WTC11 (cell line): ENCODE measurements at regions not wholly inside any gene's neighbourhood (a gene's known extent, or its start where the extent isn't known, plus 50 kb on each side); places are given as distances from the start of the nearest gene placed in this dataset.

ENCODE experiments used
- ATAC-seq: fragments of 200-7000 bp; cut with Tn5 transposase; 2 replicates; pipeline ENCODE4 v1.10.0; 2021; ENCODE audit warnings: mild to moderate bottlenecking, moderate library complexity
- CTCF ChIA-PET: fragments of 300-600 bp; sonication (Branson Sonifier 250); formaldehyde crosslinking; loops from one replicate; lab custom pipeline; 2021; ENCODE audit warnings: antibody characterized with exemption; lab: Charles Lee
- POLR2A ChIA-PET: fragments of 350-600 bp; sonication (Branson Sonifier 250); formaldehyde crosslinking; loops from one replicate; lab custom pipeline; 2021; ENCODE audit warnings: antibody characterized with exemption; lab: Charles Lee
- DNase-seq: peaks from one replicate; pipeline ENCODE4 v3.0.0; 2021; ENCODE audit warnings: low spot score
- H3K27ac Mint-ChIP-seq: 2 replicates; pipeline ENCODE4 v1.8.0; 2021; ENCODE audit warnings: mixed read lengths
- H3K27me3 Mint-ChIP-seq: 2 replicates; pipeline ENCODE4 v1.8.0; 2021; ENCODE audit warnings: low read depth, mild to moderate bottlenecking, moderate library complexity, mixed read lengths
- H3K36me3 Mint-ChIP-seq: 2 replicates; pipeline ENCODE4 v1.8.0; 2021; ENCODE audit warnings: mixed read lengths
- H3K4me1 Mint-ChIP-seq: 2 replicates; pipeline ENCODE4 v1.8.0; 2022; ENCODE audit warnings: mixed read lengths
- H3K4me3 Mint-ChIP-seq: 2 replicates; pipeline ENCODE4 v1.8.0; 2021; ENCODE audit warnings: mild to moderate bottlenecking, moderate library complexity, mixed read lengths
- H3K9me3 Mint-ChIP-seq: 2 replicates; pipeline ENCODE4 v1.8.0; 2021; ENCODE audit warnings: mixed read lengths
- CREB1 ChIP-seq: sonication (generic); formaldehyde crosslinking; IDR thresholded peaks from 2 replicates; pipeline ENCODE4 v1.8.0; 2023; ENCODE audit warnings: mild to moderate bottlenecking, missing genetic modification reagents
- CTCF ChIP-seq: fragments of 200-600 bp; IDR thresholded peaks from 2 replicates; pipeline ENCODE4 v1.8.0; 2022; ENCODE audit warnings: antibody characterized with exemption
- E2F5 ChIP-seq: sonication (generic); formaldehyde crosslinking; IDR thresholded peaks from 2 replicates; pipeline ENCODE4 v1.8.1; 2022; ENCODE audit warnings: mild to moderate bottlenecking, moderate library complexity, missing genetic modification reagents
- ELF4 ChIP-seq: sonication (generic); formaldehyde crosslinking; IDR thresholded peaks from 2 replicates; pipeline ENCODE4 v1.8.1; 2022; ENCODE audit warnings: low read depth, mild to moderate bottlenecking, moderate library complexity, missing genetic modification reagents
- ERG ChIP-seq: fragments of 250-450 bp; sonication (Bioruptor Pico); IDR thresholded peaks from 2 replicates; pipeline ENCODE4 v1.8.0; 2021; ENCODE audit warnings: mild to moderate bottlenecking
- IRF1 ChIP-seq: sonication (generic); formaldehyde crosslinking; IDR thresholded peaks from 2 replicates; pipeline ENCODE4 v1.8.0; 2023; ENCODE audit warnings: missing genetic modification reagents
- IRF2 ChIP-seq: sonication (generic); formaldehyde crosslinking; IDR thresholded peaks from 2 replicates; pipeline ENCODE4 v1.8.0; 2022; ENCODE audit warnings: low read depth, missing genetic modification reagents, borderline replicate concordance
- JUN ChIP-seq: sonication (generic); formaldehyde crosslinking; IDR thresholded peaks from 2 replicates; pipeline ENCODE4 v1.8.0; 2023; ENCODE audit warnings: mild to moderate bottlenecking, missing genetic modification reagents
- MYBL2 ChIP-seq: sonication (generic); formaldehyde crosslinking; IDR thresholded peaks from 2 replicates; pipeline ENCODE4 v1.8.1; 2023; ENCODE audit warnings: mild to moderate bottlenecking, moderate library complexity, missing genetic modification reagents
- NFYB ChIP-seq: sonication (generic); formaldehyde crosslinking; conservative IDR thresholded peaks from 2 replicates; pipeline ENCODE4 v1.8.0; 2022; ENCODE audit warnings: low read depth, missing genetic modification reagents
- PREB ChIP-seq: sonication (generic); formaldehyde crosslinking; IDR thresholded peaks from 2 replicates; pipeline ENCODE4 v1.8.1; 2022; ENCODE audit warnings: mild to moderate bottlenecking, missing genetic modification reagents, moderate library complexity, borderline replicate concordance
- RORB ChIP-seq: fragments of 250-450 bp; sonication (Bioruptor Pico); IDR thresholded peaks from 2 replicates; pipeline ENCODE4 v1.9.0; 2021; ENCODE audit warnings: mild to moderate bottlenecking
- SMAD3 ChIP-seq: sonication (generic); formaldehyde crosslinking; IDR thresholded peaks from 2 replicates; pipeline ENCODE4 v1.8.0; 2022; ENCODE audit warnings: missing genetic modification reagents, mild to moderate bottlenecking, borderline replicate concordance
- TCF7 ChIP-seq: sonication (generic); formaldehyde crosslinking; IDR thresholded peaks from 2 replicates; pipeline ENCODE4 v1.8.0; 2022; ENCODE audit warnings: mild to moderate bottlenecking, low read depth, missing genetic modification reagents, moderate library complexity
- TEAD1 ChIP-seq: sonication (generic); formaldehyde crosslinking; IDR thresholded peaks from 2 replicates; pipeline ENCODE4 v1.8.0; 2022; ENCODE audit warnings: mild to moderate bottlenecking, missing genetic modification reagents
- TEAD4 ChIP-seq: sonication (generic); formaldehyde crosslinking; IDR thresholded peaks from 2 replicates; pipeline ENCODE4 v1.8.0; 2022; ENCODE audit warnings: mild to moderate bottlenecking, missing genetic modification reagents
- ZNF232 ChIP-seq: sonication (generic); formaldehyde crosslinking; IDR thresholded peaks from 2 replicates; pipeline ENCODE4 v1.8.0; 2022; ENCODE audit warnings: mild to moderate bottlenecking, missing genetic modification reagents
- ZNF317 ChIP-seq: sonication (generic); formaldehyde crosslinking; IDR thresholded peaks from 2 replicates; pipeline ENCODE4 v1.8.1; 2023; ENCODE audit warnings: low read depth, mild to moderate bottlenecking, moderate library complexity, missing genetic modification reagents, borderline replicate concordance
- ZNF425 ChIP-seq: fragments of 250-450 bp; sonication (Bioruptor Pico); conservative IDR thresholded peaks from 2 replicates; pipeline ENCODE4 v1.9.0; 2021; ENCODE audit warnings: mild to moderate bottlenecking
- ZNF532 ChIP-seq: fragments of 250-450 bp; sonication (Bioruptor Pico); IDR thresholded peaks from 2 replicates; pipeline ENCODE4 v1.9.0; 2021; ENCODE audit warnings: mild to moderate bottlenecking, borderline replicate concordance
- ZNF671 ChIP-seq: fragments of 250-450 bp; sonication (Bioruptor Pico); IDR thresholded peaks from 2 replicates; pipeline ENCODE4 v1.8.0; 2021; ENCODE audit warnings: mild to moderate bottlenecking

- Mint-ChIP-seq H3K27me3 (no peaks in the 10 kb centered on the region), H3K27ac (no peak overlapping the region), H3K36me3 (no peaks in the 10 kb centered on the region), H3K4me1 (peaks cover 9% of the 10 kb centered on the region)
- CTCF ChIA-PET = no interaction called here
- ATAC-seq = no peak
- POLR2A ChIA-PET = no interaction called here
- no peak for TF ChIP-seq MYBL2
- TF ChIP-seq TEAD1 (CRISPR knock-in tag) = no peak
- TF ChIP-seq ZNF232 = no peak
- TF ChIP-seq ZNF671 (CRISPR knock-in tag) = no peak
- TF ChIP-seq IRF2 (CRISPR knock-in tag) = no peak
- no peak for TF ChIP-seq TEAD4 (CRISPR knock-in tag)
- TF ChIP-seq ZNF425 (CRISPR knock-in tag) = no peak
- no peak for TF ChIP-seq PREB (CRISPR knock-in tag)
- no peak for TF ChIP-seq ZNF532 (CRISPR knock-in tag)
- TF ChIP-seq E2F5 = no peak
- no peak for TF ChIP-seq SMAD3 (CRISPR knock-in tag)
- no peak for TF ChIP-seq CTCF
- no peak for TF ChIP-seq IRF1 (CRISPR knock-in tag)
- TF ChIP-seq, all 79 proteins: peak for 0
- Mint-ChIP-seq H3K4me3 (no peak overlapping the region), H3K9me3 (no peaks in the 10 kb centered on the region)
- DNase-seq = no peak
These were observed 163.3 kb upstream of the ZEB2 start for GRCh38 chr2:144683107-144683753.

- no peak overlapping the region for H3K27ac Mint-ChIP-seq
- no peaks in the 10 kb centered on the region for H3K27me3 Mint-ChIP-seq
- ChIA-PET CTCF (no interaction called here), POLR2A (no interaction called here)
- no peaks in the 10 kb centered on the region for H3K36me3 Mint-ChIP-seq
- H3K4me3 Mint-ChIP-seq = no peak overlapping the region
- no peak for ATAC-seq
- DNase-seq = no peak
- H3K9me3 Mint-ChIP-seq = no peaks in the 10 kb centered on the region
- H3K4me1 Mint-ChIP-seq = peaks cover 9% of the 10 kb centered on the region
- TF ChIP-seq ZNF317 (CRISPR knock-in tag) = no peak
- no peak for TF ChIP-seq ZNF232
- TF ChIP-seq ELF4 = no peak
- TF ChIP-seq CREB1 (CRISPR knock-in tag) = no peak
- no peak for TF ChIP-seq ERG (CRISPR knock-in tag)
- no peak for TF ChIP-seq TCF7 (CRISPR knock-in tag)
- no peak for TF ChIP-seq RORB (CRISPR knock-in tag)
- no peak for TF ChIP-seq JUN (CRISPR knock-in tag)
- TF ChIP-seq MYBL2 = no peak
- TF ChIP-seq NFYB (CRISPR knock-in tag) = no peak
These were observed 162.3 kb upstream of the ZEB2 start for GRCh38 chr2:144682248-144682647.
